Stimulated activated CD8-positive, alpha-beta memory T cell treated with anti-CD3 and anti-CD28 coated beads, Interleukin-15, amount 100 ng/mL, for 24 hours (primary cell): ENCODE measurements at regions not wholly inside any gene's neighbourhood (a gene's known extent, or its start where the extent isn't known, plus 50 kb on each side); places are given as distances from the start of the nearest gene placed in this dataset.

Experiments
- DNase-seq: peaks from one replicate; pipeline ENCODE4 v3.0.0-alpha.2; 2020; ENCODE audit warnings: low read depth

DNA sequence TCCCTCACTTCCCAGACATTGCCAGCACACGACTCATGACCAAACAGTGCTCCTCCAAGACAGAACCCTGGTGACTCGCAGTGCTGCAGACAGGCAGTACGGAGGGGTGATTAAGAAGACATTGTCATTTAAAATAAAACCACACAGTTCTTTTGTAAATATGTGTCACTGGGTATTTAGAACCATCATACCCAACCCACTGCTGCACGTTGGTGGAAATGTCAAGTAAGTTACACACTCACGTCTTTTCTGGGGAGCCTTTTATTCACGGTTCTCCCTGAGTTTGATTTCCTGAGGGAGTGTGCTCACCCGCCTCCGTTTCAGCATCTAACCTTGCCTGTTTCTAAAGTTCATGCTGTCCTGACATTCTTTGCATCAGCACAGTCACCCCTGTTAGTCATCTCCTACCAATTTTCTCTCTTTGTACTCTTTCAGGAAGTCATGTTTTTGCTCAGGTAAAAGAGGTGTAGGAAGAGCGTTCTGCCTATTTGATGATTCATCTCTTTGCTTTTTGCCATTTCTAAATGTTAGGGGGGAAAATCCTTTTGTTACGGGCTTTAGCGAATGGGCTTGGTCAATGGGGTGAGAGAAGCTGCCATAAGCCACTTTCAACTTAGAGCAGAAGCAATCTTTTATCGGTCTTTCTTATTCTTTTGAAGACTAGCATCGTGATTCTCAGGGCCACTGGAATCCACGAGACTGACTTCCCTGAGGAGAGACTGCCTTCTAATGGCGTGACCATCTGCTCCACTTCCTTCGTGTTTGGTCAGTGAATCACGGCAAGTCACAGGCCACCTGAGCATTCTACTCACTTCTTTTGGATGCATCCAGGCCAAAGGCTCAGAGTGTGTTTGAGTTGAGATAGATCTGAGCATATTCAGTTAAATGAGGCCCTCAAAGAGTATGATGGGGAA is 512.8 kb upstream of the JARID2 start:
- no peak for DNase-seq

DNA sequence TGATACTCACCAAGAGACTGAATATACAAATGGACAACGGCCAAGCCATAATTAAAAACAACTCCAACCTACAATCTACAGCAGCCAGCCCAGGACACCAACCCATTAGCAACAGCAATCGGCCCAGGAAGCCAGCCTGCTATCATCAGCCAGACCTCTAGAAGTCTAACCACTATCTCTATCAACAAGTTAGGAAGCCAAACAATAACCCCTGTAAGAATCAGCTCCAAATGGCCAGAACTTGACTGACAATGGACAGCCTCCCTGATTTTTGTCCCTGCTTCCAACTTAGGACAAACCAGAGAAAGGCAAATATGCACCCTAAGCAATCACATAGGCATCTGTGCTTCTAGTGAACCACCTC is 511.8 kb upstream of the JARID2 start:
- DNase-seq: no peak

DNA sequence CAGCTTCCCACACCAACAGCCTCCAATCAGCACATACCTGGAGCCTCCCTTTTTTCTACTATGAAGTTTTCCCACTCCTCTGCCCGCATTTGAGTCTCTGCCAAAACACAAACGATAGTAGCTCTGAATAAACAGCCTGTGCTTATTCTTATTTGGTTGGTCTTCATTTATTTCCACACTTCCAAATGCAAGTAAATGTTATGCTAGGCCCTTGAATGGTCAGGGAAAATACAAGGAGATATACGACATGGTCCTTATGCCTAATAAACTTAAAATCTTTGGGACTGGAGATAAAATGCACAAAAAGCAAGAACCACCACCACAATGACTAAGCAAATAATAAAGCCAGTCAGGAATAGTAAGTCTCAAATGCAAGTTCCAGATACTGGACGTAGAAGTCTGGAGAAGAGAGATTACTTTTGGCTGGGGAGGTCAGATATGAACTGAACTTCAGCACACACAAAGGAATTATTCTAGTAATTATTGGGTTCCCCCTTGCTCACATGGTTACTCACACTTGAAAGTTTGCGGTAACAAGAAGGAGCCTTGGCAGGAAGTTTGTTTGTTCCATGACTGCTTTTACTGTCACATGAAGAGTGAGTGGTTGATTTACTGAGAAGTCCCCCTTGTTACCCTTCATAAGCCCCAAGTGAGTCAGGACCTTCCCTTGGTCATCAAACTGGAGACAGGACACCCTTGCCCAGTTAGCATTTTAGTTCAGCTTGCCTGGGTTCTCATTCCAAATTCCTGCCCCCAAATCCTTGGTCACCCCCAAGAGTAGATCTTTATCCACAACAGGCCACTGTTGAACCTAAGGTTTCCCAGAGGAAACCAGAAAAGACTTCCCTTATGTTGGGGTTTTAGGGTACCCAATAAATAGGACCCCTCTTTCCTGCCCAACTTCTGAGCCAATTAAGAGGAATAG is 511.2 kb upstream of the JARID2 start:
- no peak for DNase-seq

DNA sequence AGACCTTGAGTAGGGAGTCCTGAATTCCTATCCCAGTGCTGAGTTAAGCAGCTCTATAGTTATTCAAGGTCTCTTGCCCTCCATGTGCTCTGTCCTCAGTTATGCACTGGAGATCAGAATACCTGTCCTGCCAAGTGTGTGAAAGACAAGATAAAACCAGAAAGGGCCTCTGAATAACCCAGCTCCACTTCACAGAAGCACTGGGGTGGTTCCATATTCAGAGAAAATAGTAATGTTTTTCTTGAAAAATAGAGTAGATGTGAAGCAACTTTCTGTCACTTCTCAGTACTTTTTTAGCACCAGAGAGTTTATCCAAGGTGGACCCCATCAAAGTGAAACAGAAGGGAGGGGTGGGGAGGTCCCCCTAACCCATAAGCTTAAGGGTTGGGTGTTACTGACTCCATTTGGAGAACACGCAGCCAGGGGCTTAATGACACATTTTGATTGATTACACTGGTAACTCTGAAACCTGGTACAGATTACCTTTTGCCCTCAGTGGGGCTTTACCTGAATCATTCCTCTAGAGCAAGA is 509.8 kb upstream of the JARID2 start:
- no peak for DNase-seq

DNA sequence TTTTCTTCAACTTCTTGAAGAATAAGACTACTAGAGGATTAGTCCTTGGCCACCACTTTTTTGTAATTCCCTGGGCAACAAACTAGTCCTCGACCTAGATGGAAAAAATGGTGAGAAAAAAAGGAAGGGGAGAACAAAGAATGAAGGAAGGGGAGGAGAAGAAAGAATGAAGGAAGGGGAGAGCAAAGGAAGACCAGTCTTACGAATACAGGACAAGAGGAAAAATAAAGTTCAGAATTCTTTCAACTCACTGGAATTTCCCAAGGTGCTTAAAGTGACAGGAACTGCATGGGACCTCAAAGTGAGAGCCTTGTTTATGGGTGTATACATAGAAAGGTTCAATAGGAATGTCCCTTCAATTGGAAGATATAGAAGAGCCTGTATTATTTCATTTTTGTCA is 509.3 kb upstream of the JARID2 start:
- no peak for DNase-seq

DNA sequence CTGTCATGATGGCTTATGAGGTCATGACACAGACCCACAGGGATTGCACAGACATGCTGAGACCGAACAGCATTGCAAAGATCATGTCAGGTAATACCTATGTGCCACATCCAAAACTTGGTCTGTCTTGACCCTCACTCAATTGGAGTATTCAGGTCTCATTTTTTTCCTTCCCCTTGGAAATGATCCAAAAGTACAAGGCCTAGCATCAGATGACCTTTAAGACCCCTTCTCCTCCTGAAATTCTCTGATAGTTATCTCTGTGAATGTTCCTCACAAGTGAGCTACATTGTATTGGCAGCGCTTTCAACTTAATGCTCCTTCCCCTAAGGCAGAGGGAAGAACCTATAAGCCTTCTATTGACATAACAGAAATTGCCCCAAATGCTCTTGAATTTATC is 507.4 kb upstream of the JARID2 start:
- DNase-seq: no peak

DNA sequence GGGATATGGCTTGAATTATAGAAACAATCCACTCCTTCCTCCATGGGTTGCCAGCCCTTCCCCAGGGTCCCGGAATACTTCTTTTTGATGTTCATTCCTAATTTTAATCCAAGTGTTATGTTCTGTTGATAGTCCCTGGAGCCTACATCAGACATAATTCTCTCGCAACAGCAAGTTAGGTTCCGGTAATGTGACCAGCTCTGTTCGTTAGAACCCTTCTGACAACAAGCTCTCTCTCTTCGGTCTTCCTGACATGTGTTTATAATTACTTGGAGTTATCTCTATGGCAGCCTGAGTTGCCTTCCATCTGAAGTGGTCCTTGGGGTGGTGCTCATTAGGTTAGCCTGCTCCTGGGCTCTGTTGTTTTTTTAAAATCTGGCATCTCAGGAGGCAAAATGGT is 506.9 kb upstream of the JARID2 start:
- DNase-seq: no peak

DNA sequence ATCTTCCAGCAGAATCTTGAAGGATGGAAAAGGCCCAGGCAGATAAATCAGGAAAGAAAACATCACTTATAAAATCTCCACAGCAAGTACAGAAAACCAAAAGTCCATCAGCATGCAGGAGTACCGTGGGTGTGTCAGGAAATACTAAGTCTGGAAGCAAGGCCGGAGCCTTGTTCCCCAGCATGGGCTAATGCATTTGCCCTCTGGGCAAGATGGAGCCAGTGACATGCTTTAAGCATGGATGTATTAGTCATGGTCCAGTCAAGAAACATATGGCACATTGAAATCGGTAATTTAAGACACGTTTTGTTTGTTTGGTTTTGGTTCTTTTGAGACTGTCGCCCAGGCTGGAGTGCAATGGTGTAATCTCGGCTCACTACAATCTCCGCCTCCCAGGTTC is 506.0 kb upstream of the JARID2 start:
- no peak for DNase-seq

DNA sequence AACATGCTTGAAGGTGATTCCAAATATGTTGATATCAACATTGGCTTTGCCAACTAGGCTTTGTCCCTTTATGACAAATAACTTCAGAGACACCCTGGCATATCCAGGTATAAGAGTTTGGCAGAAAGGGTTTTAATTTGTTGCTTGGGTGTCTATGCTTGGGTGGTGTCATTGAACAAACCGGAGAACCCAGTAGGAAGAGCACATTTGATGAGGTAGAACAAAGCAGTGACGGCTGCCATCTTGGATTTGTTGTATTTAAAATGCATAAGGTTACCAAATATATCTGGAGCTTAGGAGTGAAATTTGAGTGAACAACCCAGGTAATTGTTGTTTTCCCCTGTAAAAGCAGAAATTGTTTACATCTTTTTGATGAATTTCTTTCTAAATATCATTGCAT is 503.7 kb upstream of the JARID2 start:
- no peak for DNase-seq

DNA sequence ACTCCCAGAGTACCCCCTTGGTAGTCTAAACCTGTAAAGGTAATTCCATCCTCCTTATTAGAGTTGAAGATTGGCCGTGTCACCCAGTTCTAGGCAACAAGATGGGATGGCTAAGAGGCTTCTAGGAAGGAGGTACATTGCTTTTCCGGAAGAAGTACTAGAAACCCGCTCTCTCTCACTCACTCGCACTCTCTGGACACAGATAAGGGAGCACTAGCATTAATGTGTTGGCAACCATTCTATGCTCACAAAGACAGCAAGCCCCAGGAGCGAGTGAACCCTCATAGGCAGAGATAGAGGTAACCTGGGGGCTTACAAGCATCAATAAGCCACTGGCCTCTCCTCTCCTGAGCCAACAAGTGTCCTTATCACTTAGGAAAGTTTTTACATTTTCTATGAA is 503.2 kb upstream of the JARID2 start:
- no peak for DNase-seq

DNA sequence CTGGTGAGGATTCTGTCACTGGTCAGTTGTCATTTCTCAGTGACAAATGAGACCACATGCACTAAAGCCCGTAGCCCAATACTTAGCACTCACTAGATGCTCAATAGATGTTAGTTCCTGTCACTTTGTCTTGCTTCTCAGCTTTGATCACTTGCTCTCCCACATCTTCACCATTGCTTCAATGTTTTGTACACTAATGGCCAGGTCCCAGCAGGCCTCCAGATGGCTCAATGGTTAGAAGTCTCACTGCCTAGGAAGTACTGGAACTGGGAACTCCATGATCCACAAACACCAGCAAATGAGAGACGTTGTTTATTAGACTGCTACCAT is 502.8 kb upstream of the JARID2 start:
- DNase-seq: no peak

DNA sequence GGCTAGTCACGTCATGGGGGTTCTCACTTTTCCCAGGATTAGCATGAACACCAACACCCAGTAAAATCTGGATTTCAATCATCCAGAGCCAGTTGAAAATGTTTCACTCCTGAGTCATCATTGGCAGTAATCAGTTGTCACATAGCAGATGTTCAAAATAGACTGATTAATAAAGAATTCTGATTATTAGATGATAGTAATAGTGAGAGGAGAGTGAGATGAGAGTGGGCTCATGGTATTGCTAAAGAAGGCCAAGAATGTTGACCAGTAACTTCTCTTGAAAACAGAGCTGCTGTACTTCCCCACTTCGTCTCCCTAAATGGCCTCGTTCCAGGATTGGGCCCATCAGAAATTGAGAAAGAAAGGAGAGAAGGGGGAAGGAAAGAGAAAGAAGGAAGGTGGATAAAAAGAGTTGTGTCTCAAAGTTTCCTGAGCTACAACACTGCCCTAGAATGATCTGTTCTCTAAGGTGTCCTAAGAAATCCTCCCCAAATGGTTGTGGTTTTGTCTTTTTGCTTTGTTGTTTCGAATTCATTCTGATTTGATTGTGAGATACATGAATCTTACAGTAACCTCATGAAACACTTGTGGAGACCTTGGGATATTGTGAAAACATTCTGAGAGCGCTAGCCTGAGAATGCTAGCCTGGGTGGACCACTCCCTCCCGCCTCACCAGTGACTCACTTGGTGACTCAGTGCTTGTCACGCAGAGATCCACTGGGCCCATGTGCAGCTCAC is 502.2 kb upstream of the JARID2 start:
- DNase-seq: peak; percentile 33

DNA sequence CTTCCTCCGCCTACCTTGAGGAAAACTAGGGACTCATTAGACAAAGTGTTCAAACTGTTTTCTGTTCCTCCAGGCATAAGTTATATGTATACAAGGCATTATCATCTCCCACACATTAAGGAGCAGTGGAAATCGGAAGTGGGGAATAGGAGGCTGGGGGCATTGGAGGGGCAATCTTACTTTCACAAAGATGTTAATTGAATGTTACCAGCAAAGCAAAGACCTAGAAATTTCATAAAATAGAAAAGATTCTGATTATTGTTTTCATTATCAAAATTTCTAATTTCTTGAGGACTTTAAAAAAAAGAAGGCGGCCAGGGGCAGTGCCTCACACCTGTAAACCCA is 501.7 kb upstream of the JARID2 start:
- DNase-seq: no peak

DNA sequence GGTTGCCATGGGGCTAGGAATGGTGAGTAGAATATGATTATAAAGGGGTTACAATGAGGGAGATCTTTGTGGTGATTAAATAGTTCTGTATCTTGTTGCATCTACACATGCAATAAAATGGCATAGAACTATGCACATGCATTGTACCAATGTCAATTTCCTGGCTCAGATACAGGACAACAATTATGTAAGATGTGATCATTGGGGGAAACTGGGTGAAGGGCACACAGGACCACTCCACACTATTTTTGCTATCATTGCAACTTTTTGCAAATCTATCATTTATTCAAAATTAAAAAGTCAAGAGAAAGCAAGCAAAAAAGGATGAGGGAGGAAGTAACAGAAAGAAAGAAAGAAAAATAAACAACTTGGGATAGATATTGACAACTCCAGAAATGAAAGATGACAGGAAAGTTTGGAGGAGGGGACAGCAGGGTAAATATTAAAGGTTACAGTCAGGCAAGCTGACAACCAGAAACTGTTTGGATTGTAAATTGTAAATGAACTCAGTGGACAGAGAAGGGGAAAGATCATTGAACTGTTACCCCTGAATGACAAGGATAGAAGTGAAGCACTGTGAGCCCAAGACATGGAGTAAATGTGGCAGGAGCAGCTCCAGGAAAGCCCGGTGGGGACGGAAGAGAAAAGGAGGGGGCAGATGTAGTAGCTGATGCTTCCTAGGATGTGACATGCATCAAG is 499.6 kb upstream of the JARID2 start:
- no peak for DNase-seq

DNA sequence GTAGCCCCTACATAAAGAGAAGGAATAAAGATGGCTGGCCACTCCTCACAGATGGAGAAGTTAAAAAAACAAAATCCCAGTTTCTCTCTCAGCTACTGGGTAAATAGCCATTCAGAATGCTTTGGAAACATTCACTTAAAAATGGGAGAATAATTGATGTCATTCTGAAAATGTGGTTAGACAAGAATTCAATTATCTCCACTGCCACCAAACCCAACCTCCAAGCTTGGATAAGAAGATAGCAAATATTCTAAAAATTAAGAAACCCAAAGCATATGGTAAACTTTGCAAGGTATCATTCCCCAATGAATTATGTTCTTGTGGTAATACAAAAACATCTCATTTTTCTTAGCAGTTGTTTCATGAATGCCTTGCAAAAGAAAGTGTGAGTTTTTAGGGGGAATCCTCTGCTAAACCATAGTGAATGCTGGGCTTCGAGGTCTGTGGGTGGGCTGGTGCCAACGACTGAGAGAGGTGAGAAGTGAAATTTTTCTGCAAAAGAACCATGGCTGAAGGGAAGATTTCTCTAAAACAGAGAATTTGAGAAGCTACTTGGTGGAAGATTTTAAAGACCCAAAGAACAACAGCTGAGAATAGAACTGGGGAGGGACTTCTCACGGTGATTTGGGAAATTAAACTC is 497.9 kb upstream of the JARID2 start:
- no peak for DNase-seq

DNA sequence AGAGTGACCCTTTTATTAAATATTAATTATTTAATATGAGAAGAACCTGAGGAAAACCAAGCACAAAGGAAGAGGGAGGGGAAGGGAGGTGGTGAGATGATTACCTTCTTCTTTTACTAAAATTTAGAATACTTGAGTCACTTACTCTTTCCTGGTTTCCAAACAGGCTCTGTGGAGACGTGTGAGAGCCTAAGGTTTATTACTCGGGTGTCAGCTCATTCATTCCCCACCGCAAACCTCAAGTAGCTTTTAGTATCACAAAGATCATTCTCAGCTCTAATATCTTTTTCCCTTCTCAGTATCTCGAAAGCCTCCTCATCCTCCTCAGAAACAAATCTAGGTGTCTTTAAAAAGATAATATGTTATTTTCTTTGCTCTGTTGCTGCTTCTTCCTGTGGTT is 497.2 kb upstream of the JARID2 start:
- no peak for DNase-seq

DNA sequence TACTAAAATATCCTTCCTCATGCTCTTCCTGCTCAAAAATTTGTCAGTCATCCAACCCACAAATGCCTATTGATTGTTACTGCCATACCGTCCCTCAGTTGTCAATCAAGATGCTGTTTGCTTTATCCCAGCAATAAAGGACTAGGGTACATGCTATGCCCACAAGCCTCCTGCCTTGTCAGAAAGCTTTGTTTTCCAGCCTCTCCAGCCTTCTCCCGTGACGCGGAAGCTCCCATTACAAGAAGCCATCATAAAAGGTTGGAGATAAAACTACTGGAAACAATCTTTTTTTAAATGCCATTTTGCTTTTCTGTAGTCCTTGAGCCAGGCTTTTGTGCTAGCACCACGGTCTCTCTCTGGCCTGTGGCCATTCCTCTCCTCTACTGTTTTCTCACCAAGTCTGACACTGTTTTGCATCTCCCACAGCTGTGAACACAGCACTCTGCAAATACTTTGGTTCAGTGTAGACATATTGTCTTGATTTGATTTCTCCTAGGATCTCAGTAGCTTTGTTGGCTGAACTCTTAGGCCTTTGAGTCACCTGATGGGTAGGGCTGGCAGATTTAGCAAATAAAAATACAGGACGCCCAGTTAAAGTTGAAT is 495.7 kb upstream of the JARID2 start:
- DNase-seq: no peak

DNA sequence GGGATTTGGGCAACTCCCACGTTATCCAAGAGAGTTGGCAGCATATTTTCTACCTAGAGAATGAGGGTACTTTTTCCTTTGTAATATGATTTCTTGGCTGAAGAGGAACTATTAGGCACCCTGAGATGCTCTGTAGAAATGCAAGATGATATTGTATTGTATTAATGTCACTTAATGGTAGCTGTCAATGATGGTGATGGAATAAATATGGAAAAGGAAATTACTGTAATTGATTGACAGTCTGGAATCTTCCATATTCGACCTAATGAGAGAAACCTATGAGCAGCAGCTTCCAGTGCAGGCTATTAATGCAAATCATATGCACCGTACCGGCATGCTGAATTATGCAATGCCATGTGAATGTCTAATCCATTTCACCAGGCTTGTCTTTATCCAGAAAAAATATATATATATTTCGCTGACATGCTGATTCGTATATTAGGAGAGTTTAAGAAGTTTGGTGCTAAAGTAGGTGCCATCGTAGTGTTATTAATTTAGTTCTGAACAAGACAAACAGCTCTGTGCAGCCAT is 494.2 kb upstream of the JARID2 start:
- DNase-seq: no peak

DNA sequence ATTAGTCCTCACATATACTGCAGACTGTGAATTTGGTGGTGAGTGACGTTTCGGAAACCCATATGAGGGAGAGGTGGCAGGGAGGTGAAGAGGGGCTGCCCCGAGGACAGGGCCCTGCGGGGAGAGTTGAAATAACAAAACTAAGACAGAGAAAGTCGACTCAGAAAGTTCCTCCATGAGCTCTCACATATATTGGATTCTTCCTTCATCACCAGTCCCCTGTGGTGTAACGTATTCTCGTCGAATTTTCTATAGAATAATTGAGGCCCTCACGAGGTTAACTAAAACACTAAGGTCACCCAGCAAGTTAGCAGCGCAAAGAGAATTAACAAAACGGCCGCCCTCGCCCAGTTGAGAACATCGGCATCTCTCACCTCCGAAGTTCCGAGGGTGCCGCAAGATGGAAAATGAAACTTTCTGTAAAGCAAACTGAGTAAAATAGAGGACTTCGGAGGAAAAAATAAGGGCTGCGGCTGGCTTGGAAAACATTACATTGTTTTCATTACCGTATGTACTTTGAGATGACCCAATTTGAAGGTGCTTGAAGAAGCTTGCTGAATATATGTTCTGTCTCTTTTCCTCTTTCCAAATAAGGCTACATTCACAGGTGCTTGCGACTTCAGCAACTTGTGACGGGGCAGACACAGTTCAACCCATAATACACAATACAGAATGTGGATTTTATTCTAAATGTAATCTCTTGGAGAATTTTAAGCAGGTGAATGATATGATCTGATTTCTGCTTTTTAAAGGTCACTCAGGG is 490.9 kb upstream of the JARID2 start:
- no peak for DNase-seq

DNA sequence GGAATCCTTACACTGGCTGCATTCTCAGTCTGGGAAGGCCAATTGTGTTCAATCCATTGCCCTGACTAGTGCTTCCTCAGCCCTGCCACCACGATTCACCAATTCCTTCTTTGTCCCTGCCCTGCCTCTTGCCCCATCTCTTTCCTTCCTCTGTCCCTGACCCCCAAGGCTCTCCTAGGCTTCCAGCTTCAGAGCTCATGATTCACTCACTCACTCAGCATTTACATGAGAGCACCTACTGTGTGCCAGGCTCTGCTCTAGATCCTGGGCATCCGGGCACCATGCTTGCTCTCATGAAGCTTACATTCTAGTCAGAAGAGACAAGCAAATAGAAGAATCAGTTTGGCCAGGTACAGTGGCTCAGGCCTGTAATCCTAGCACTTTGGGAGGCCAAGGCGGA is 489.5 kb upstream of the JARID2 start:
- no peak for DNase-seq
